Activated CD8-positive, alpha-beta T cell treated with anti-CD3 and anti-CD28 coated beads for 36 hours (primary cell): ENCODE measurements at regions not wholly inside any gene's neighbourhood (a gene's known extent, or its start where the extent isn't known, plus 50 kb on each side); places are given as distances from the start of the nearest gene placed in this dataset.

Experiments
- ATAC-seq: fragments of 200-7000 bp; cut with Tn5 transposase; one replicate; pipeline ENCODE4 v1.10.0; 2021; ENCODE audit warnings: mild to moderate bottlenecking, moderate library complexity
- CTCF ChIA-PET: fragments of 350-600 bp; sonication (Branson Sonifier 250); formaldehyde crosslinking; loops from one replicate; lab custom pipeline; 2021; ENCODE audit warnings: antibody characterized with exemption; lab: Charles Lee
- POLR2A ChIA-PET: fragments of 350-600 bp; sonication (Branson Sonifier 250); formaldehyde crosslinking; loops from one replicate; lab custom pipeline; 2021; ENCODE audit warnings: antibody characterized with exemption; lab: Charles Lee
- DNase-seq: peaks from one replicate; pipeline ENCODE4 v3.0.0-alpha.2; 2020
- H3K27ac Mint-ChIP-seq: one replicate; pipeline ENCODE4 v1.8.0; 2021; ENCODE audit warnings: mild to moderate bottlenecking, mixed read lengths
- H3K27me3 Mint-ChIP-seq: one replicate; pipeline ENCODE4 v1.8.0; 2021; ENCODE audit warnings: mixed read lengths
- H3K36me3 Mint-ChIP-seq: one replicate; pipeline ENCODE4 v1.8.0; 2021; ENCODE audit warnings: low read depth, mixed read lengths
- H3K4me1 Mint-ChIP-seq: one replicate; pipeline ENCODE4 v1.8.0; 2021; ENCODE audit warnings: low read depth, mixed read lengths
- H3K4me3 Mint-ChIP-seq: one replicate; pipeline ENCODE4 v1.8.0; 2021; ENCODE audit warnings: mild to moderate bottlenecking, moderate library complexity, mixed read lengths
- H3K9me3 Mint-ChIP-seq: one replicate; pipeline ENCODE4 v1.8.0; 2021; ENCODE audit warnings: mixed read lengths
- CTCF ChIP-seq: fragments of 200-600 bp; IDR thresholded peaks from one replicate; pipeline ENCODE4 v1.8.0; 2022; ENCODE audit warnings: antibody characterized with exemption, mild to moderate bottlenecking
- intact Hi-C: fragments of 100-400 bp; cut with micrococcal nuclease; formaldehyde crosslinking; loops from one replicate; pipeline ENCODE4 v1.10.0; 2022

- H3K9me3 Mint-ChIP-seq, result peaks cover 7% of the 10 kb centered on the region
- TF ChIP-seq CTCF, result no peak
- DNase-seq, result no peak
- no peaks in the 10 kb centered on the region for H3K4me1 Mint-ChIP-seq
- no peak for ATAC-seq
- no peaks in the 10 kb centered on the region for H3K36me3 Mint-ChIP-seq
- intact Hi-C loops, result no loop called here
- ChIA-PET CTCF (interaction anchor here (1.4 kb wide), 1 partner anchor 25 kb away, joined by 3 read pairs; no protein-coding TSS in a partner anchor), POLR2A (no interaction called here)
- no peak overlapping the region for H3K4me3 Mint-ChIP-seq
- H3K27me3 Mint-ChIP-seq, result no peaks in the 10 kb centered on the region
- no peak overlapping the region for H3K27ac Mint-ChIP-seq
These were observed 190.4 kb upstream of the EPHA4 start for GRCh38 chr2:221762496-221762895.

GRCh38 chr2:221761260-221761659, 189.2 kb upstream of the EPHA4 start:
- POLR2A ChIA-PET, result no interaction called here
- Mint-ChIP-seq H3K27ac (no peak overlapping the region), H3K36me3 (no peaks in the 10 kb centered on the region), H3K9me3 (peaks cover 7% of the 10 kb centered on the region), H3K4me3 (no peak overlapping the region), H3K4me1 (no peaks in the 10 kb centered on the region), H3K27me3 (no peaks in the 10 kb centered on the region)
- TF ChIP-seq CTCF, result no peak
- intact Hi-C loops, result no loop called here
- ATAC-seq (no peak), DNase-seq (no peak)
- CTCF ChIA-PET, result no interaction called here

- intact Hi-C loops, result no loop called here
- TF ChIP-seq CTCF, result no peak
- H3K4me1 Mint-ChIP-seq, result no peaks in the 10 kb centered on the region
- ChIA-PET CTCF (no interaction called here), POLR2A (no interaction called here)
- H3K4me3 Mint-ChIP-seq, result no peak overlapping the region
- no peaks in the 10 kb centered on the region for H3K36me3 Mint-ChIP-seq
- peaks cover 8% of the 10 kb centered on the region for H3K9me3 Mint-ChIP-seq
- DNase-seq, result no peak
- no peaks in the 10 kb centered on the region for H3K27me3 Mint-ChIP-seq
- ATAC-seq, result no peak
- no peak overlapping the region for H3K27ac Mint-ChIP-seq
These were observed 186.0 kb upstream of the EPHA4 start for GRCh38 chr2:221758076-221758475.

DNA sequence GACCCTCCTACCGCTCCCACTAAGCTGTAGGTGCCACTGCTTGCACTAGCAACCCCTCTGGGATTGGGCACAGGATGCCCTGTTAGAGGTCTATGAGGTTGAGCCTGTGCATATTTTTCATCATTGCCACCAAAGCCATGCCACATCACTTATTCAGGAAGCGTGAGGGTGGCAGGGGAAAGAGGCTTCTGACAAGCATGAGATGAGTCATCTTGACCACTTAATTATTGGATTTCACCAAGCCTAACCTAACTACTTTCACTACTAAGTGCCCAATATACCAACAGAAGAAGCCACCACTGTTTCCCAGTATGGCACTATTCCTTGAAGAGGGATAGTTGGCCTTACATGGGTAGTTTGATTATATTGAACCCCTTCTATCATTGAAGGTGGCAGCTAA, 181.3 kb upstream of the EPHA4 start:
- Mint-ChIP-seq H3K27me3 (no peaks in the 10 kb centered on the region), H3K27ac (no peak overlapping the region), H3K4me3 (no peak overlapping the region), H3K9me3 (peaks cover 4% of the 10 kb centered on the region), H3K4me1 (no peaks in the 10 kb centered on the region), H3K36me3 (no peaks in the 10 kb centered on the region)
- no peak for DNase-seq
- no peak for TF ChIP-seq CTCF
- ChIA-PET POLR2A (no interaction called here), CTCF (no interaction called here)
- no peak for ATAC-seq
- intact Hi-C loops, result no loop called here

GRCh38 chr2:221752781-221753180, 180.7 kb upstream of the EPHA4 start:
- Mint-ChIP-seq H3K4me1 (no peaks in the 10 kb centered on the region), H3K27me3 (no peaks in the 10 kb centered on the region), H3K4me3 (no peak overlapping the region), H3K27ac (no peak overlapping the region), H3K9me3 (peaks cover 4% of the 10 kb centered on the region), H3K36me3 (no peaks in the 10 kb centered on the region)
- intact Hi-C loops, result no loop called here
- ChIA-PET CTCF (no interaction called here), POLR2A (no interaction called here)
- DNase-seq, result no peak
- no peak for ATAC-seq
- TF ChIP-seq CTCF, result no peak
